H9 (cell line): ENCODE measurements at regions not wholly inside any gene's neighbourhood (a gene's known extent, or its start where the extent isn't known, plus 50 kb on each side); places are given as distances from the start of the nearest gene placed in this dataset.

Source experiments
- DNase-seq: peaks from one replicate; pipeline ENCODE4 v3.0.0-alpha.2; 2017
- H2AFZ ChIP-seq: one replicate; pipeline ENCODE4 v1.6.1; 2013; ENCODE audit warnings: mild to moderate bottlenecking, low read length, control low read depth, moderate library complexity
- H2AK5ac ChIP-seq: 2 replicates; pipeline ENCODE4 v1.6.1; 2013; ENCODE audit warnings: low read length, control low read depth, mixed read lengths; ENCODE audit not compliant: insufficient read length
- H2BK120ac ChIP-seq: one replicate; pipeline ENCODE4 v1.6.1; 2013; ENCODE audit warnings: low read depth, mild to moderate bottlenecking, low read length, control low read depth, inconsistent platforms; ENCODE audit not compliant: poor library complexity, severe bottlenecking
- H2BK12ac ChIP-seq: 2 replicates; pipeline ENCODE4 v1.6.1; 2013; ENCODE audit warnings: low read length, control low read depth, mixed read lengths, low read depth; ENCODE audit not compliant: insufficient read length
- H2BK15ac ChIP-seq: 2 replicates; pipeline ENCODE4 v1.6.1; 2013; ENCODE audit warnings: low read depth, low read length, control low read depth
- H2BK20ac ChIP-seq: one replicate; pipeline ENCODE4 v1.6.1; 2013; ENCODE audit warnings: low read depth, mild to moderate bottlenecking, low read length, control low read depth, inconsistent platforms; ENCODE audit not compliant: poor library complexity, severe bottlenecking
- H2BK5ac ChIP-seq: 2 replicates; pipeline ENCODE4 v1.6.1; 2013; ENCODE audit warnings: low read length, control low read depth, mixed read lengths; ENCODE audit not compliant: insufficient read length
- H3K14ac ChIP-seq: 2 replicates; pipeline ENCODE4 v1.6.1; 2013; ENCODE audit warnings: low read length, control low read depth; ENCODE audit not compliant: insufficient read depth
- H3K18ac ChIP-seq: 2 replicates; pipeline ENCODE4 v1.6.1; 2013; ENCODE audit warnings: low read depth, mild to moderate bottlenecking, mixed read lengths, low read length, control low read depth; ENCODE audit not compliant: insufficient read length
- H3K23ac ChIP-seq: 2 replicates; pipeline ENCODE4 v1.6.1; 2013; ENCODE audit warnings: low read length, control low read depth, mixed read lengths, low read depth; ENCODE audit not compliant: insufficient read length
- H3K23me2 ChIP-seq: 2 replicates; pipeline ENCODE4 v1.6.1; 2013; ENCODE audit warnings: low read depth, mild to moderate bottlenecking, mixed read lengths, low read length, control low read depth; ENCODE audit not compliant: insufficient read length, poor library complexity, severe bottlenecking
- H3K27ac ChIP-seq: 2 replicates; pipeline ENCODE4 v1.5.1; 2013; ENCODE audit warnings: low read length, control low read depth, mixed read lengths, low read depth; ENCODE audit not compliant: insufficient read length
- H3K27me3 ChIP-seq: 2 replicates; pipeline ENCODE4 v1.6.1; 2013; ENCODE audit warnings: low read length, control low read depth, inconsistent platforms; ENCODE audit not compliant: insufficient read depth
- H3K4ac ChIP-seq: 2 replicates; pipeline ENCODE4 v1.6.1; 2013; ENCODE audit warnings: low read depth, mild to moderate bottlenecking, control low read depth, inconsistent platforms, low read length, moderate library complexity
- H3K4me1 ChIP-seq: 2 replicates; pipeline ENCODE4 v1.6.1; 2013; ENCODE audit warnings: low read length, control low read depth, inconsistent platforms; ENCODE audit not compliant: insufficient read depth
- H3K4me2 ChIP-seq: 2 replicates; pipeline ENCODE4 v1.6.1; 2013; ENCODE audit warnings: low read length, control low read depth, mixed read lengths; ENCODE audit not compliant: insufficient read length, insufficient read depth
- H3K56ac ChIP-seq: 2 replicates; pipeline ENCODE4 v1.6.1; 2013; ENCODE audit warnings: low read depth, mild to moderate bottlenecking, mixed read lengths, low read length, control low read depth; ENCODE audit not compliant: insufficient read length
- H3K79me1 ChIP-seq: 2 replicates; pipeline ENCODE4 v1.6.1; 2013; ENCODE audit warnings: low read depth, mild to moderate bottlenecking, moderate library complexity, low read length, control low read depth, inconsistent platforms; ENCODE audit not compliant: insufficient read depth, poor library complexity, severe bottlenecking
- H3K79me2 ChIP-seq: 2 replicates; pipeline ENCODE4 v1.6.1; 2013; ENCODE audit warnings: low read length, control low read depth, inconsistent platforms; ENCODE audit not compliant: insufficient read depth
- H3K9ac ChIP-seq: 2 replicates; pipeline ENCODE4 v1.6.1; 2013; ENCODE audit warnings: low read length, control low read depth, mixed read lengths; ENCODE audit not compliant: insufficient read length; ENCODE audit errors: extremely low read depth
- H3K9me3 ChIP-seq: one replicate; pipeline ENCODE4 v1.6.1; 2013; ENCODE audit warnings: low read depth, low read length, inconsistent platforms; ENCODE audit not compliant: control insufficient read depth
- H3T11ph ChIP-seq: one replicate; pipeline ENCODE4 v1.6.1; 2013; ENCODE audit warnings: mild to moderate bottlenecking, low read length, control low read depth, inconsistent platforms
- H4K20me1 ChIP-seq: one replicate; pipeline ENCODE4 v1.6.1; 2013; ENCODE audit not compliant: control insufficient read depth, insufficient read length, insufficient read depth
- H4K5ac ChIP-seq: 2 replicates; pipeline ENCODE4 v1.6.1; 2013; ENCODE audit warnings: low read depth, mild to moderate bottlenecking, mixed read lengths, low read length, control low read depth; ENCODE audit not compliant: insufficient read length
- H4K8ac ChIP-seq: replicated peaks from 2 replicates; pipeline ENCODE4 v1.6.1; 2013; ENCODE audit warnings: low read length, control low read depth, mixed read lengths, low read depth; ENCODE audit not compliant: insufficient read length
- H4K91ac ChIP-seq: 2 replicates; pipeline ENCODE4 v1.6.1; 2013; ENCODE audit warnings: low read depth, mild to moderate bottlenecking, moderate library complexity, mixed read lengths, low read length, control low read depth; ENCODE audit not compliant: insufficient read length
- H3K27ac Mint-ChIP-seq, 3 experiments: 2 replicates in 2 of 3; 3 replicates in 1 of 3; pipeline ENCODE4 v1.8.0; 2020 to 2021; ENCODE audit warnings: mixed read lengths in 3 of 3, mild to moderate bottlenecking in 1 of 3, moderate library complexity in 1 of 3
- H3K27me3 Mint-ChIP-seq: 2 replicates; pipeline ENCODE4 v1.8.0; 2021; ENCODE audit warnings: low read depth, mild to moderate bottlenecking, moderate library complexity, mixed read lengths
- H3K36me3 Mint-ChIP-seq, 3 experiments: 2 replicates in 2 of 3; 3 replicates in 1 of 3; pipeline ENCODE4 v1.8.0; 2020 to 2021; ENCODE audit warnings: low read depth in 3 of 3, mixed read lengths in 3 of 3; ENCODE audit not compliant: insufficient read depth in 1 of 3
- H3K4me1 Mint-ChIP-seq, 2 experiments: 2 replicates each; pipeline ENCODE4 v1.8.0; 2020; ENCODE audit warnings: mixed read lengths in 2 of 2
- H3K4me3 Mint-ChIP-seq, 2 experiments: 2 replicates in 1 of 2; 3 replicates in 1 of 2; pipeline ENCODE4 v1.8.0; 2020 to 2021; ENCODE audit warnings: mild to moderate bottlenecking in 2 of 2, mixed read lengths in 2 of 2, moderate library complexity in 1 of 2
- H3K9me3 Mint-ChIP-seq, 2 experiments: 2 replicates in 1 of 2; 3 replicates in 1 of 2; pipeline ENCODE4 v1.8.0; 2020; ENCODE audit warnings: mild to moderate bottlenecking in 2 of 2, mixed read lengths in 2 of 2, moderate library complexity in 1 of 2
- WGBS: extraction: QIAGEN DNeasy Blood & Tissue Kit; methylation state at CpG from one replicate; pipeline ENCODE4 v1.1.7; 2013; ENCODE audit warnings: missing lambda C conversion rate, low lambda C conversion rate, mixed read lengths; ENCODE audit not compliant: insufficient read length; ENCODE audit errors: extremely low coverage; 5-methylcytosine and 5-hydroxymethylcytosine counted together
- TF ChIP-seq, protein P1 (sequence below): fragments of 200-600 bp; sonication (generic); conservative IDR thresholded peaks from 3 replicates; pipeline ENCODE4 v1.8.0; 2021; ENCODE audit warnings: antibody characterized with exemption, mild to moderate bottlenecking

DNA sequence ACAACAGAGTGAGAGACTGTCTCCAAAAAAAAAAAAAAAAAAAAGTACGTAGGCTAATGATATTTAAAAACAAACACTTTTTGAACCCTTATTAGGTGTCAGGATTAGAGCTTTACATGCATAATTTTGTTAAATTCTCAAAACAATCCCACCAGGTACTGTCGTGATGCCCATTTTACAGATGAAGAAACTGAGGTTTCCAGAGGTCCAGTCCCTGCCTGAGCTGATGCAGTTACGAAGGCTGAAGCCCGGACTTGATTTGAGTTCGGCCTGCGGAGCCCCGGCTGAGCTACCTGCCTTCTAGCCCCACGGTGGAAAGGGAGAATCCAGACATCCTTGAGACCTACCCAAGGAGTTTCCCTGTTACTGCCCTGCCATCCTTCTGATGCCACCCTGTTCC lies 137.5 kb upstream of the EEF2KMT start:
- Histone ChIP-seq H2BK15ac (no peak overlapping the region), H2BK5ac (no peak overlapping the region), H3K4me1 (no peaks in the 10 kb centered on the region; the same call in 1 of the 2 replicates), H3K23ac (no peak overlapping the region), H2AFZ (no peak overlapping the region), H3K18ac (no peak overlapping the region), H2BK120ac (no peak overlapping the region), H3K9ac (no peak overlapping the region), H3K9me3 (no peaks in the 10 kb centered on the region), H2BK20ac (peak overlapping the region; percentile 26), H4K8ac (no peak overlapping the region), H2BK12ac (no peak overlapping the region), H3K14ac (no peak overlapping the region), H3K27ac (no peak overlapping the region), H3K4ac (no peak overlapping the region), H4K20me1 (no peaks in the 10 kb centered on the region), H2AK5ac (no peak overlapping the region), H4K91ac (no peak overlapping the region), H3K79me2 (no peaks in the 10 kb centered on the region), H3K79me1 (no peaks in the 10 kb centered on the region), H3K4me2 (no peak overlapping the region), H3K56ac (no peak overlapping the region), H3K23me2 (no peaks in the 10 kb centered on the region), H3K27me3 (no peaks in the 10 kb centered on the region), H3T11ph (no peak overlapping the region), H4K5ac (no peak overlapping the region)
- H3K4me1 Mint-ChIP-seq = peaks cover 28 to 29% of the 10 kb centered on the region in 2 experiments
- H3K36me3 Mint-ChIP-seq = peaks cover 3 to 19% (median 14%) of the 10 kb centered on the region in 3 experiments; a peak in 6 of 7 replicates
- H3K9me3 Mint-ChIP-seq = peaks cover 18 to 19% of the 10 kb centered on the region in 2 experiments
- peaks cover 30% of the 10 kb centered on the region for H3K27me3 Mint-ChIP-seq
- no peak for DNase-seq
- no peak overlapping the region for H3K27ac Mint-ChIP-seq
- no CpG with 5 or more reads among the region's 8 CpGs for WGBS
- H3K4me3 Mint-ChIP-seq = no peak overlapping the region
- TF ChIP-seq, protein P1, sequence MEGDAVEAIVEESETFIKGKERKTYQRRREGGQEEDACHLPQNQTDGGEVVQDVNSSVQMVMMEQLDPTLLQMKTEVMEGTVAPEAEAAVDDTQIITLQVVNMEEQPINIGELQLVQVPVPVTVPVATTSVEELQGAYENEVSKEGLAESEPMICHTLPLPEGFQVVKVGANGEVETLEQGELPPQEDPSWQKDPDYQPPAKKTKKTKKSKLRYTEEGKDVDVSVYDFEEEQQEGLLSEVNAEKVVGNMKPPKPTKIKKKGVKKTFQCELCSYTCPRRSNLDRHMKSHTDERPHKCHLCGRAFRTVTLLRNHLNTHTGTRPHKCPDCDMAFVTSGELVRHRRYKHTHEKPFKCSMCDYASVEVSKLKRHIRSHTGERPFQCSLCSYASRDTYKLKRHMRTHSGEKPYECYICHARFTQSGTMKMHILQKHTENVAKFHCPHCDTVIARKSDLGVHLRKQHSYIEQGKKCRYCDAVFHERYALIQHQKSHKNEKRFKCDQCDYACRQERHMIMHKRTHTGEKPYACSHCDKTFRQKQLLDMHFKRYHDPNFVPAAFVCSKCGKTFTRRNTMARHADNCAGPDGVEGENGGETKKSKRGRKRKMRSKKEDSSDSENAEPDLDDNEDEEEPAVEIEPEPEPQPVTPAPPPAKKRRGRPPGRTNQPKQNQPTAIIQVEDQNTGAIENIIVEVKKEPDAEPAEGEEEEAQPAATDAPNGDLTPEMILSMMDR = no peak
